CD1c-positive myeloid dendritic cell (primary cell): ENCODE measurements at regions not wholly inside any gene's neighbourhood (a gene's known extent, or its start where the extent isn't known, plus 50 kb on each side); places are given as distances from the start of the nearest gene placed in this dataset.

Source experiments
- DNase-seq: peaks from one replicate; pipeline ENCODE4 v3.0.0-alpha.2; 2016; ENCODE audit errors: extremely low spot score

- DNase-seq: no peak
Observed at GRCh38 chr2:118698564-118698963, 148.9 kb downstream of the EN1 start.

DNA sequence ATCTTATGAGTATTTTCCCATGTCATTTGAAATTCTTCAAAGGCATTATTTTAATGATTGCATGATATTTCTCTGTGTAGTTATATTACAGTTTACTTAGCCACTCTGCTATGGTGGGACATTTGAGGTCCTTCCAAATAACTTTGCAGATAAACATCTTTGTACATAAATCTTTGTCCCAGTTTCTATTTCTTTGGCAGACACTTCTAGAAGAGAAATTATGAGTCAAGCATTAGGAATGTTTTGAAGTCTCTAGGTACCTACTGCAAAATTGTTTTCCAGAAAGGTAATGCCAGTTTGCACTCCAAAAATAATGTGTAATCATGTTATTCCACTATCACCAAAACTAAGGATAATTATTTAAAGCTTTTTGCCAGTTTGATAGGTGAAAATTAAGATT is 149.7 kb downstream of the EN1 start:
- no peak for DNase-seq

DNA sequence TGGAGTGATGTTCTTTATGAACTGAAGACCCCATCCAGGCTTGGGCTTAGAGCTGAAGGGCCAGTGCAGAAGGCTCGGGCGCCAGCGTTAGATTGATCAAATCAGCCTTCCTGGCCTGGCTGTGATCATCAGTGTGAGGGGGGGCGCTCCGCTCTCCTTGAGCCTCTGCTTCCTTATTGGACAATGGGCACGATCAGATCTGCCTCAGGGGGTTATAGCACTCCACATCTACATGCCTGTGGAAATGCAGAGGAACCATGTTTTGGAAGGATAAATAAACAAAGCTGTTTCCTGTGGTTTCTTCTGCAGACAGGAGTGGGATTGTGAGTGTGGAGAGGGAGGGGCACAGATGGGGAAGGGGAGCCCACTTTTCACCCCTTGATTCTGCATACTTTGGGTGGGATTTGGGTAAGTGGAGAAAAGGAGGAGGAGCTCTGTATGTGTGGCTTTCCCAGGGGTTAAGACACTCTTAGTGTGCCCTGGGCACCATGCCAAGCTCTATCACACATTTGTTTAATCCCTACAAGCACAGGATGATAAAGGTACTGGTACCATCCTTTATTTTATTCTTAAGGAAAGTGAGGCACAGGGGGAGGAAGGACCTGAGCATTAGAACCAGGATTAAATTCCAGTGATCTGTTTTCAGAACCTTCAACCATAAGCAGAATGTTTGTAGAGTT is 150.5 kb downstream of the EN1 start:
- no peak for DNase-seq

DNA sequence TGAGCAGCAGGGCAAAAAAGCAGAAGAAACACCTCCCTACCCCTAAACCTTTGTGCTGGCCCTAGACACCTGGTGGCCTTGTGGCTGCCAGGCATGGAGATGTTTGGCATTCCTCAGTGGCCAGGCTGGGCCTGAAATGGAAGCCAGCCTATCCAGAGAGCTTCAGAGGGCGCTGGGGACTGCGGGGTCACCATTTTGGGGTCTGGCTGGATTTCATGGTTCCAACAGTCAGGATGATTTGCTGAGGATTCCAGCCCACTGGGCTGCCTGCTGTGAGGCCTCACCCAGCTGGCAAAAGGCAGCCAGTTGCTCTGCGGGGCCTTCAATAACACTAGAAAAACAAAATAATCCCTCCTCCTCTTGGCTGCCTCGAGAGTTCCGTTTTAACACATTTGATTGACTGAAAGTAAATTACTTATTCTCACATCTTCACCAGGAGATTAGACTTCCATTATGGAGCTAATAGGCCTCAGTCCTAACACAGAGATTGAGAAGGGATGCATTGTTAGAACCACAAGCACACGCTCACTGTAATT is 154.1 kb downstream of the EN1 start:
- no peak for DNase-seq

DNA sequence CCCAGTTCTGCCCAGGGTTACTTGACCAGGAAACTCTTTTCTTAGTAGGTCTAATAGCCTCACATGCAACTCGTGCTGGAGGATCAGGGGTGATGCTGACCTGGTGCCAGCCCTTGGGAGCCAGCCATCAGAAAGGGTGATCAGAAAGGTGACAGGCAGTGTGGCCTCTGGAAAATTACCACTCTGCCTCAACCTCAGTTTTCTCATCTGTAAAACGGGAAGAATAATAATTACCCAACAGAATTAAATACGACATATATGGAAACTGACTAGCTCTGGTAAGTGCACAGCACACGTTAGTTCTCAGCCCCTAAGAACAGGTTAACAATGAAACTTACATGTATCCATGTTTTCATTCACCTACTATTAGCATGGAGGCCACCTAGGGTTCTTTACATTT is 157.6 kb downstream of the EN1 start:
- no peak for DNase-seq

GRCh38 chr2:118689456-118689855 is 158.0 kb downstream of the EN1 start:
- DNase-seq: no peak

DNA sequence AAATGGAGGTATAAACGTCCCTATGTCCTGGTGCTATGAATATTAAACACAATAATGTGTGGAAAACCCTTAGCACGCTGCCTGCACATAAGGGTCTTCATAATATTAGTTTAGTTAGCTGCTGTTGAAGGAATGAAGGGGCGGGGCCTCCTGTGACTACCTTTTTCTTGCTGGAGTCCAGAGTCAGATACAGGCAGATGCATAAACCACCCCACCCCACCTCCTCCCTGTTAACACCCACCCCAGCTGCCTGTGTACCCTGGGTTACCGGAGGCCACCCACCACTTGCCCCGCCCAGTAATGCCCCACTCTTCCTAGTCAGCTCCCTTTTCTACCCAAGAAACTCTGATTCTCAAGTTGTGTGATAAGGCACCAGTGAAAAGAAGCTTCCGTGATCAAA is 158.4 kb downstream of the EN1 start:
- DNase-seq: no peak

DNA sequence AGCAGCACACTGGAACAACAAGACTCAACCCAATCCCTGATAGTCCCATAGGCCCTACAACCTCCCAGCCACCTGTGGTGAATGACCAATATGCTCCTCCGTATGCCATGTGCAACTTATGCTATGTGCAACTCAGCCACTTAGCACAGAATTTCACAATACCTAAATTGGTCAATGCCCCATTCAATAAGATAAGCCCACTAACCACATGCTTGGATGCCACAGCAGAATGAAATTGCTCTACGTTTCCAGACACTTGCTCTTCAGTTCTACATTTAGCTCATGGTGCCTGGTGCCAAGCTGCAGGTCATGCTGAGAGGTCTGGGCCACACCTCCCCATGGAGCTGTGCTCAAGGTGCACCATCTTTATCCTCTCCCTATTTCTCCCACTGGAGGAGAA is 159.8 kb downstream of the EN1 start:
- DNase-seq: no peak

GRCh38 chr2:118687192-118687591 is 160.3 kb downstream of the EN1 start:
- DNase-seq: no peak

DNA sequence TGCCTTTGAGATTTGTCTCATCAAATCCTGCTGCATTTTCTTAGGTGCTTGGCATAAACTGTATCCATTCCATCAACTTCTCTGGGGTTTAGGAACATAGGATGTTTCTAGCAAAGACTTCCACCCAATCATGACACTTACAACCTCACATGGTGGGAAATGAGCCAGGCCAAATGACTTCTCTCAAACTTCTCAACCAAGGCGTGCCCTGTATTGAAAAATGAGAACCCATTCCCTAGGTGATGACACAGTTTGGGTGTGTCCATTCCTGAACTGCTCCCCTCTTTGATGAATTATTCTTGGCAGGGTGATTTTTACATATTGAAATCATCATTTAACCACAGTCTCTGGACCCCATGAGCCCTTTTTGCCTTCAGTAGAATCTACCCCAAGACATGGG is 161.1 kb downstream of the EN1 start:
- no peak for DNase-seq

DNA sequence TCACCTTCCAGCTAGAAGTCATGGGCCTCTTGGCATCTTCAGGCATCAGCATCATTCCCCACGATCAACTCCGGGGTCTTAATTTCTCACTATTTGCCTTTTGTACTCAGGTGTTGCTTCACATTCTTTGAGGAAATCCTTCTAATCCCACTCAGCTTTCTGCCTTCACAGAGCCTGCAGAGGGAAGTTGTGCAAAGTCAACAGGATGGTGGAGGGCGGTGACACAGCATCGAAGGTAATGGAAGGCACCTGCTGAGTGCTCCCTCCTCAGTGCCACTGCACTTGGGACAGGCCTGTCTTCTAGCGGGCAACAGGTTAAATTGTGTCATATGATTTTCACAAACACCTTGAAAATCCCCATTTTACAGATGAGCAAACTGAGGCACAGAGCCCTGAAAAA is 164.0 kb downstream of the EN1 start:
- no peak for DNase-seq

- DNase-seq: no peak
Observed at GRCh38 chr2:118678985-118679384, 168.5 kb downstream of the EN1 start.

DNA sequence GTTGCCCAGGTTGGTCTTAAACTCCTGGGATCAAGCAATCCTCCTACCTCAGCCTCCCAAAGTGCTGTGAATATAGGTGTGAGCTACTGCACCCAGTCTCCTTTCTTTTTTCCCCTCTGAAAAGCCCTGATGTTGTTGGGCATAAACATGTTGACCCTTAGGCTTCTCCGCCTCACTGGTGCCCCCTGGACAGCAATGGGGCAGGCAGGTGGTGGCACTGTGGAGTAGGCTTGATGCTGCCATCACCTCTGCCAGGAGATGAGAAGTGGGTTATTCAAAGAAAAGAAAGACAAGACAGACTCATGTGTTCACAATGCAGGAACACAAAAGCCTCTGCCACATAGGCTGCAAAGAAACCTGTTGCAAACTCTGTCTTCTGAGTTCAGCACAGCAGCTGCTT is 169.9 kb downstream of the EN1 start:
- no peak for DNase-seq

DNA sequence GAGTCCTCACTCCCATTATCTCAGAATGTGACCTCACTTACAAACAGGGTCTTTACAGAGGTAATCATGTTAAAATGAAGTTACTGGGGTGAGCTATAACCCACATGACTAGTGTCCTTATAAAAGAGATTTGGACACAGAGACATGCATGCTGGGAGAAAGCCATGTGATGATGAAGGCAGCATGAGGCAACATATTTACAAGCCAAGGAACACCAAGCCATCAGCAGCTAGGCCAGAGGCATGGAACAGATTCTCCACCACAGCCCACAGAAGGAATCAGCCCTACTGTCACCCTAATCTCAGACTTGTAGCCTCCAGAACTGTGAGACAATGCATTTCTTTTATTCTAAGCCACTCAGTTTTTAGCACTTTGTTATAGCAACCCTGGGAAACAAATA is 171.9 kb downstream of the EN1 start:
- no peak for DNase-seq

DNA sequence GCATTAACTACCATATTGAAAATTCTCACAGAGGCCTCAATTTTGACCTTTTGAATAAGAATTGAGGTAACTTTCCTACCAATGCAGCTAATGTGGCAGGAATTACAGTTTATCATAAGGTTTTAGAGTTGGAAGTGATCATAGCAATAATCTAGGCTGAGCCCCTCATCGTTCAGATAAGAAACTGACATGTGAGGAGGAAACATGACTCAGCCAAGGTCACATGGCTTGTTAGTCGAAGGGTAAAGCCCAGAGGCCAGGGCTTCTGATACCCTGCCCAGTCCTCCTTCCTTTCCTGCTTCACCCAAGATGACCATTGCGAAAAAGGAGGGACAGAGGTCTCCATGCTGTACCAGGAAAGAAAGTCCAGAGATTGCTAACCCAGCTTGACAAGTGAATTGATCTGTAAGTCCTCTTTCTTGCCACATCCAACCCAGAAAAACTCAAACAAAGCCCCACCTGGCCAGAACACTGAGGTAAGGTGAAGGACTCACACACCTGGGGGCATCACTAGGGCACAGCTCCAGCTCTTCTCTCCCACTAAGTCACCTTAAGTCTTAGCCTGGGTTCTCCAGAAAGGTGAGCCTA is 174.8 kb downstream of the EN1 start:
- no peak for DNase-seq

- no peak for DNase-seq
Observed at GRCh38 chr2:118671701-118672454, 175.6 kb downstream of the EN1 start.

GRCh38 chr2:118670838-118671237 is 176.6 kb downstream of the EN1 start:
- no peak for DNase-seq

GRCh38 chr2:118670276-118670675 is 177.2 kb downstream of the EN1 start:
- no peak for DNase-seq

GRCh38 chr2:118669654-118670053 is 177.8 kb downstream of the EN1 start:
- DNase-seq: no peak

GRCh38 chr2:118668431-118669424 is 178.7 kb downstream of the EN1 start:
- DNase-seq: no peak

GRCh38 chr2:118667964-118668363 is 179.5 kb downstream of the EN1 start:
- no peak for DNase-seq

DNA sequence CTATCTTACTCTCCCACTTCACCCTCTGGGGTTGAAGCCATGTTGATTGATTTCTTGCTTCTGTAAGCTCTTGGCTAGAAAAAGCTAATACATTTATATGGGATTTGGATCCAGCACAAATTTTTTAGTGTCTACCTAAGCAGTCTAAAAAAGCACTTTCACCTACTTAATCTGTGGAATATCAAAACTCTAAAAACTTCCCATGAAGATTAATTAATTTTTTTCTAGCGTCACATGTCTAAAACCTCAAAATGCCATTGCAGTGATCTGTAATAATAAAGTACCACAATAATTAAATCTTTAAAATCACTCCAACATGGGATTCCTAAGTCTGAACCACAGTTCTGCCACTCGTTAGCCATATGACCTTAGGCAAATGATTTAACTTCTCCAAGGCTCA is 180.1 kb downstream of the EN1 start:
- DNase-seq: no peak
